Breast epithelium (tissue), 4 donors: ENCODE measurements at regions not wholly inside any gene's neighbourhood (a gene's known extent, or its start where the extent isn't known, plus 50 kb on each side); places are given as distances from the start of the nearest gene placed in this dataset.
"Not testable (repeated sequence)": the region's sequence is repeated elsewhere in the genome, so short reads cannot be mapped to it uniquely, and the experiment has no call there.

ENCODE experiments used
- DNase-seq, 2 donors: peaks; one replicate each; pipeline ENCODE4 v3.0.0-alpha.2; 2019; ENCODE audit warnings: low spot score in 2 of 2
- H3K27ac ChIP-seq, 2 donors: fragments of 200-600 bp; sonication (generic) in 1 of 2; one replicate each; pipeline ENCODE4 v1.5.1; 2016 to 2019; ENCODE audit warnings: mild to moderate bottlenecking in 1 of 2
- H3K27me3 ChIP-seq, 2 donors: fragments of 200-600 bp; sonication (generic) in 1 of 2; one replicate each; pipeline versions ENCODE4 v1.5.1 to v1.6.0; 2017 to 2019; ENCODE audit warnings: control low read depth in 1 of 2, mild to moderate bottlenecking in 1 of 2
- H3K36me3 ChIP-seq: fragments of 200-600 bp; one replicate; pipeline ENCODE4 v1.5.1; 2019
- H3K4me1 ChIP-seq, 2 donors: fragments of 200-600 bp; sonication (generic); one replicate each; pipeline ENCODE4 v1.5.1; 2016 to 2019; ENCODE audit warnings: control low read depth in 1 of 2
- H3K4me3 ChIP-seq, 3 donors: fragments of 200-600 bp; sonication (generic); 1 replicate in 2 of 3; 2 replicates in 1 of 3; pipeline ENCODE4 v1.5.1; 2016 to 2019; ENCODE audit warnings: mild to moderate bottlenecking in 3 of 3, moderate library complexity in 2 of 3
- H3K9me3 ChIP-seq, 2 donors: fragments of 200-600 bp; sonication (generic) in 1 of 2; one replicate each; pipeline ENCODE4 v1.5.1; 2016 to 2019; ENCODE audit warnings: control low read depth in 1 of 2
- intact Hi-C: fragments of 100-400 bp; cut with DNase I; formaldehyde crosslinking; loops from one replicate; pipeline ENCODE4 v1.15.1; 2023; ENCODE audit warnings: low total_unique reads

- H3K36me3 ChIP-seq, H3K9me3 ChIP-seq, DNase-seq, H3K4me3 ChIP-seq, H3K27ac ChIP-seq, H3K27me3 ChIP-seq, H3K4me1 ChIP-seq, intact Hi-C loops: not testable (repeated sequence)
These were observed 121.3 kb downstream of the POTEH start for GRCh38 chr22:15811141-15811540.

DNA sequence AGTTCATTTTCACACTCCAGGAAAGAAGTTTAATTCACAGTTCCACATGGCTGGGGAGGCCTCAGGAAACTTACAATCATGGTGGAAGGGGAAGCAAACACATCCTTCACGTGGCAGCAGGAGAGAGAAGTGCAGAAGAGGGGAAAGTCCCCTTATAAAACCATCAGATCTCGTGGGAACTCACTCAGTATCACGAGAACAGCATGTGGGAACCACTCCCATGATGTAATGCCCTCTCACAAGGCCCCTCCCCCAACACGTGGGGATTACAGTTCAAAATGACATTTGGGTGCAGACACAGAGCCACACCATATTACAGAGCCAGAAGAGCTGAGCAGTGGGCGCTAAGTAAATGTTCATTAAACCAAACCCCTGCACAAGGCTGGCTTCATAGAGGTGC lies 126.0 kb downstream of the POTEH start:
- intact Hi-C loops, H3K9me3 ChIP-seq, DNase-seq, H3K4me3 ChIP-seq, H3K4me1 ChIP-seq, H3K36me3 ChIP-seq, H3K27ac ChIP-seq, H3K27me3 ChIP-seq: not testable (repeated sequence)

- intact Hi-C loops, H3K4me3 ChIP-seq, H3K9me3 ChIP-seq, H3K36me3 ChIP-seq, H3K4me1 ChIP-seq, H3K27ac ChIP-seq, H3K27me3 ChIP-seq, DNase-seq: not testable (repeated sequence)
These were observed 126.6 kb downstream of the POTEH start for GRCh38 chr22:15816470-15816869.

DNA sequence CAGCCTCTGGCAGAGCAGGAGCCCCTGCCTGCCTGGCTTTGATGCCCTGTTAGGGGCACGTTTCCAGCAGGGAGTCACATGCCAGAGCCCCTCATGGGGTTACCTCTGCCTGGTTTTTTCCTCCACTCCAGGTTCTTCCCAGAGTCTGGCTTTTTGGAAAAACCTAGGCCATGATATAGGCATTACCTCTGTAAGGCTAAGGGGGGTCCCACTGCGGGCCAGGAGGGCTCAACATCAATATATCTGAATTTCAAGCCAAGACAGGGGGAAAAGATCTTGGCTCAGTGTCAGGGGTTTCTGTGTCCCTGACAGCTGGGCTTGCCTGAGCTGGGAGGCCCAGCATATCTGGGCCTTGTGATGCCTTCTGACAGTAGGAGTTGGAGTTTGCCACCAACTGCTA lies 127.4 kb downstream of the POTEH start:
- H3K27me3 ChIP-seq, H3K27ac ChIP-seq, H3K4me3 ChIP-seq, H3K9me3 ChIP-seq, DNase-seq, intact Hi-C loops, H3K4me1 ChIP-seq, H3K36me3 ChIP-seq: not testable (repeated sequence)

- H3K9me3 ChIP-seq, H3K27me3 ChIP-seq, H3K36me3 ChIP-seq, intact Hi-C loops, DNase-seq, H3K4me3 ChIP-seq, H3K4me1 ChIP-seq, H3K27ac ChIP-seq: not testable (repeated sequence)
These were observed 130.1 kb downstream of the POTEH start for GRCh38 chr22:15819886-15820285.

- H3K27ac ChIP-seq, H3K4me1 ChIP-seq, intact Hi-C loops, H3K36me3 ChIP-seq, DNase-seq, H3K27me3 ChIP-seq, H3K9me3 ChIP-seq, H3K4me3 ChIP-seq: not testable (repeated sequence)
These were observed 131.3 kb downstream of the POTEH start for GRCh38 chr22:15821088-15821487.

DNA sequence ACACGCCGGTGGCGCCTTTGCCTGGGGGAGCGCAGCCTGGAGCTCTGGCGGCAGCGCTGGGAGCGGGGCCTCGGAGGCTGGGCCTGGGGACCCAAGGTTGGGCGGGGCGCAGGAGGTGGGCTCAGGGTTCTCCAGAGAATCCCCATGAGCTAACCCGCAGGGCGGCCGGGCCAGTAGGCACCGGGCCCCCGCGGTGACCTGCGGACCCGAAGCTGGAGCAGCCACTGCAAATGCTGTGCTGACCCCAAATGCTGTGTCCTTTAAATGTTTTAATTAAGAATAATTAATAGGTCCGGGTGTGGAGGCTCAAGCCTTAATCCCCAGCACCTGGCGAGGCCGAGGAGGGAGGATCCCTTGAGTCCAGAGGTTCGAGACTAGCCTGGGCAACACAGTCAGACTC lies 132.2 kb downstream of the POTEH start:
- H3K9me3 ChIP-seq, H3K4me3 ChIP-seq, H3K36me3 ChIP-seq, intact Hi-C loops, H3K4me1 ChIP-seq, DNase-seq, H3K27ac ChIP-seq, H3K27me3 ChIP-seq: not testable (repeated sequence)

DNA sequence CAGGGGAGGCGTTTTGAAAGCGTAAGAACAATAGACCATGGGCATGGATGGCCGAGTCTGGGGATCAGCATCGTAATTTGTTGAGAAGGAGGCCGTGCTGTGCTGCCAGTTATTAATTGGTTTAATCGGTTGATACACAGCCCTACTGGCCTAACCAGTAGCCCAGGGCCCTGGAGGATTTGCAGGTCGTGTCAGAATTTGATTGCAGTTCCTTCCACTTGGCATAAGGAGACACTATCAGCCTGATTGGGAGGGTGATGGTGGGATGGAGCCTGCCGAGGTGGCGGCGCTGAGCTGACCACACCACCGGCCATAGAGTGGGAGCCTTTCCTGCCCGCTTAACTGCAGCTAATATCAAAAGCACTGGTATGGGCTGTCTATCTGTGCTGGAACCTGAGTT lies 133.4 kb downstream of the POTEH start:
- DNase-seq, H3K36me3 ChIP-seq, intact Hi-C loops: not testable (repeated sequence)

GRCh38 chr22:15832235-15832634 lies 142.4 kb downstream of the POTEH start:
- intact Hi-C loops, H3K27me3 ChIP-seq, H3K36me3 ChIP-seq, H3K9me3 ChIP-seq, H3K27ac ChIP-seq, H3K4me1 ChIP-seq, H3K4me3 ChIP-seq, DNase-seq: not testable (repeated sequence)

More for the DNA sequence above, 133.4 kb downstream of the POTEH start:
- H3K4me3 ChIP-seq, H3K27me3 ChIP-seq, H3K4me1 ChIP-seq, H3K27ac ChIP-seq, H3K9me3 ChIP-seq: not testable (repeated sequence)

DNA sequence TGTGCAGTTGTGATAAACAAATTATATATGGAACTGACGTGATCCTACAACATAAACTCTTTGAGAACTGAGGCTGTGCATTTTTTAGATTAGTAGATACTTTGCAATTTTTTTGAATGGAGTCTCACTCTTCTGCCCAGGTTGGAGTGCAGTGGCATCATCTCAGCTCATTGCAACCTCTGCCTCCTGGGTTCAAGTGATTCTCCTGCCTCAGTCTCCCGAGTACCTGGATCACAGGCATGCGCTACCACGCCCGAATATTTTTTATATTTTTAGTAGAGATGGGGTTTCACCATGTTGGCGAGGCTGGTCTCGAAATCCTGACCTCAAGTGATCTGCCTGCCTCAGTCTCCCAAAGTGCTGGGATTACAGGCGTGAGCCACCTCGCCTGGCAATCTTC lies 145.9 kb downstream of the POTEH start:
- H3K4me3 ChIP-seq, H3K9me3 ChIP-seq, H3K36me3 ChIP-seq, H3K27ac ChIP-seq, H3K4me1 ChIP-seq, intact Hi-C loops, H3K27me3 ChIP-seq, DNase-seq: not testable (repeated sequence)

DNA sequence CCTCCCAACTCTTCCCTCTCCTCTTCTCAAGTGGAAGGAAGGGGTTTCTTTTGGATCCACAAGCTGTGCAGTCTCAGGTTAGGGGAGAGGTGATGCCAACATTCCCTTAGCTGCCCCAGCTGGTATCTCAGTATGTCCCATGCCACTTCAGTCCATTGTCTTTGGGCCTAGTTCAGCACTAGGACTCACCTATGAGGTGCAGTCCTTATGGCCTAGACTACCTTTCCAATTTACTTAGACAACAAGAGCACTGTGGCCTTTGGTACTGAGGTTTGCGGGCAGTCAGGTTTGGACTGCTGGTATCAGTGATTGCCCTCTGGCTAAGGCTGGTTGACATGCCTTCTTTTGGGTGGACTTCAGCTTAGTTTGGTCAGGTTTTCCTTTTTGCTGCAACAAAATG lies 159.9 kb downstream of the POTEH start:
- H3K36me3 ChIP-seq, DNase-seq, H3K4me1 ChIP-seq, intact Hi-C loops, H3K27ac ChIP-seq, H3K9me3 ChIP-seq, H3K4me3 ChIP-seq, H3K27me3 ChIP-seq: not testable (repeated sequence)

DNA sequence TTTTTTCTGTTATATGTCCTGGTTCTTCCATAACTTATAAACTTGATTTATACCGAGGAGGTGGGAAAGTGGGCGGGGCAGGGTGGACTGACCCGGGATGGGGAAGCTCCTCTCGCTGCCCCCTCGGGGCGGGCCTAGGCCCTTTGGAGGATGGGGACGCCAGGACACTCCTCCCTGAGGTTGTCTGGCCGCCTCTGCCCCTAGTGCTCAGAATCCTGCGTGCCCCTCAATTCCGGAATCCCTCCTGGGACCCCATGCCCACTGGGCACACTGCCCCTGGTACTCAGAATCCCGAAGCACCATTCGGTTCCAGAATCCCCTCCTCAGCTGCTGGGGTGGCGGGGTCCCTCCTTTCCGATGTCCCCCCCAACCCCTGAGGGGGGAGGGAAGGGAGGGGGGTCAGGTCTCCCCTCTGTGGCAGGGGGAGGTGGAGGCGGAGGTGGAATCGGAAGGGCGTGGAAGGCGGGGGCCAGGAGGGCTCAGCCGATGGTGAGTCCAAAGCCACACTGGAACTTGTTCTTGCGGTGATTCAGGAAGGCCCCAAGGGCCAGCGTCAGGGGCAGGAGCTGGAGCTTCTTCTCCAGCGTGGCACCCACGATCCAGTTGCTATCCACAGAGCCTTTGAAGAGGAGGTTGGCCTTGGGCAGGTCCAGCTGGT lies 164.0 kb downstream of the POTEH start:
- intact Hi-C loops, H3K27me3 ChIP-seq, DNase-seq, H3K4me1 ChIP-seq, H3K4me3 ChIP-seq, H3K36me3 ChIP-seq, H3K9me3 ChIP-seq, H3K27ac ChIP-seq: not testable (repeated sequence)

- intact Hi-C loops, H3K36me3 ChIP-seq, H3K27me3 ChIP-seq, H3K9me3 ChIP-seq, H3K4me3 ChIP-seq, H3K27ac ChIP-seq, H3K4me1 ChIP-seq: not testable (repeated sequence)
- peak; percentile 14 to 49 for DNase-seq
These were observed 164.6 kb downstream of the POTEH start for GRCh38 chr22:15854421-15854820.

- H3K4me3 ChIP-seq, H3K27me3 ChIP-seq, H3K27ac ChIP-seq, DNase-seq, H3K4me1 ChIP-seq, intact Hi-C loops, H3K9me3 ChIP-seq, H3K36me3 ChIP-seq: not testable (repeated sequence)
These were observed 165.2 kb downstream of the POTEH start for GRCh38 chr22:15854978-15855377.
